ENCODE measurements at regions not wholly inside any gene's neighbourhood (a gene's known extent, or its start where the extent isn't known, plus 50 kb on each side); places are given as distances from the start of the nearest gene placed in this dataset.
"Not testable (repeated sequence)": the region's sequence is repeated elsewhere in the genome, so short reads cannot be mapped to it uniquely, and the experiment has no call there.

GRCh38 chr6:30816791-30817739 is 67.3 kb upstream of the DDR1 start:
- Histone ChIP-seq H3K4me1 (peaks cover 6 to 77% (median 26%) of the 10 kb centered on the region in 9 donors), H3K36me3 (no peaks in the 10 kb centered on the region), H3K4me3 (no peak overlapping the region), H3K9me3 (no peaks in the 10 kb centered on the region), H3K27me3 (no peaks in the 10 kb centered on the region), H3K27ac (peak overlapping the region in 4 of 10 donors; percentile 12 to 81 (median 36))
- DNase-seq = no peak
- no peak for TF ChIP-seq CTCF (IDR thresholded peaks at IDR 0.05)
- intact Hi-C loops (cut with DNase I) = no loop called here
- WGBS, 2 donors = 91 to 96% methylated on average over 9 of the region's 9 CpGs
- no peak for ATAC-seq

- DNase-seq; ATAC-seq; H3K9me3 ChIP-seq; intact Hi-C loops (cut with DNase I); H3K27me3 ChIP-seq; H3K4me3 ChIP-seq; H3K36me3 ChIP-seq: not testable (repeated sequence)
- H3K27ac ChIP-seq = peak overlapping the region in 1 of 10 donors; percentile 81
- 95 to 98% methylated on average over 30 to 34 of the region's 34 CpGs for WGBS, 2 donors
- H3K4me1 ChIP-seq = peaks cover 6 to 74% (median 20%) of the 10 kb centered on the region in 9 donors
These were observed 68.0 kb upstream of the DDR1 start for GRCh38 chr6:30816296-30816695.

- intact Hi-C loops (cut with DNase I); H3K4me3 ChIP-seq; DNase-seq; H3K27me3 ChIP-seq; H3K9me3 ChIP-seq; H3K36me3 ChIP-seq; ATAC-seq: not testable (repeated sequence)
- Histone ChIP-seq H3K27ac (peak overlapping the region in 1 of 10 donors; percentile 86), H3K4me1 (peaks cover 2 to 66% (median 17%) of the 10 kb centered on the region in 9 donors)
- WGBS, 2 donors = 79 to 87% methylated on average over 12 of the region's 12 CpGs
These were observed 69.1 kb upstream of the DDR1 start for GRCh38 chr6:30815041-30815742.

- H3K4me3 ChIP-seq = no peak overlapping the region
- no peaks in the 10 kb centered on the region for H3K27me3 ChIP-seq
- no peaks in the 10 kb centered on the region for H3K9me3 ChIP-seq
- H3K4me1 ChIP-seq = peaks cover 0 to 59% (median 13%) of the 10 kb centered on the region in 9 donors
- DNase-seq (no peak), ATAC-seq (peak in 4 of 8 donors; percentile 15 to 42 (median 32))
- intact Hi-C loops (cut with DNase I) = no loop called here
- 67 to 77% methylated on average over 11 of the region's 11 CpGs for WGBS, 2 donors
- no peak for TF ChIP-seq CTCF (IDR thresholded peaks at IDR 0.05)
- H3K36me3 ChIP-seq = no peaks in the 10 kb centered on the region
- H3K27ac ChIP-seq = peak overlapping the region in 3 of 10 donors; percentile 40 to 86 (median 56)
These were observed 69.9 kb upstream of the DDR1 start for GRCh38 chr6:30814146-30815040.

Measured in heart right ventricle (tissue), 16 donors.